ENCODE measurements at regions not wholly inside any gene's neighbourhood (a gene's known extent, or its start where the extent isn't known, plus 50 kb on each side); places are given as distances from the start of the nearest gene placed in this dataset.
"Not testable (repeated sequence)": the region's sequence is repeated elsewhere in the genome, so short reads cannot be mapped to it uniquely, and the experiment has no call there.

GRCh38 chr3:104266219-104266618 is 1100.5 kb upstream of the ALCAM start:
- DNase-seq (ENCODE audit: low read depth), result not testable (repeated sequence)

- no peak for DNase-seq (ENCODE audit: low read depth)
Measured at GRCh38 chr3:104269771-104270170, 1096.9 kb upstream of the ALCAM start.

- DNase-seq (ENCODE audit: low read depth), result no peak
Measured at GRCh38 chr3:104273046-104273649, 1093.6 kb upstream of the ALCAM start.

- no peak for DNase-seq (ENCODE audit: low read depth)
Measured at GRCh38 chr3:104275199-104275598, 1091.5 kb upstream of the ALCAM start.

- no peak for DNase-seq (ENCODE audit: low read depth)
Measured at GRCh38 chr3:104279617-104280016, 1087.1 kb upstream of the ALCAM start.

- no peak for DNase-seq (ENCODE audit: low read depth)
Measured at GRCh38 chr3:104281713-104282112, 1085.0 kb upstream of the ALCAM start.

- no peak for DNase-seq (ENCODE audit: low read depth)
Measured at GRCh38 chr3:104286645-104287044, 1080.1 kb upstream of the ALCAM start.

- no peak for DNase-seq (ENCODE audit: low read depth)
Measured at GRCh38 chr3:104291437-104291851, 1075.3 kb upstream of the ALCAM start.

GRCh38 chr3:104291878-104292277 is 1074.8 kb upstream of the ALCAM start:
- no peak for DNase-seq (ENCODE audit: low read depth)

- DNase-seq (ENCODE audit: low read depth), result no peak
Measured at GRCh38 chr3:104297617-104298016, 1069.1 kb upstream of the ALCAM start.

- DNase-seq (ENCODE audit: low read depth), result no peak
Measured at GRCh38 chr3:104298662-104299061, 1068.0 kb upstream of the ALCAM start.

- DNase-seq (ENCODE audit: low read depth), result no peak
Measured at GRCh38 chr3:104316118-104316517, 1050.6 kb upstream of the ALCAM start.

- no peak for DNase-seq (ENCODE audit: low read depth)
Measured at GRCh38 chr3:104323226-104323625, 1043.5 kb upstream of the ALCAM start.

GRCh38 chr3:104347291-104347690 is 1019.4 kb upstream of the ALCAM start:
- DNase-seq (ENCODE audit: low read depth), result no peak

- DNase-seq (ENCODE audit: low read depth), result no peak
Measured at GRCh38 chr3:104349836-104350235, 1016.9 kb upstream of the ALCAM start.

- no peak for DNase-seq (ENCODE audit: low read depth)
Measured at GRCh38 chr3:104353951-104354350, 1012.8 kb upstream of the ALCAM start.

GRCh38 chr3:104359546-104359945 is 1007.2 kb upstream of the ALCAM start:
- no peak for DNase-seq (ENCODE audit: low read depth)

GRCh38 chr3:104360038-104360437 is 1006.7 kb upstream of the ALCAM start:
- no peak for DNase-seq (ENCODE audit: low read depth)

GRCh38 chr3:104361748-104362147 is 1005.0 kb upstream of the ALCAM start:
- not testable (repeated sequence) for DNase-seq (ENCODE audit: low read depth)

- no peak for DNase-seq (ENCODE audit: low read depth)
Measured at GRCh38 chr3:104362319-104362718, 1004.4 kb upstream of the ALCAM start.

- no peak for DNase-seq (ENCODE audit: low read depth)
Measured at GRCh38 chr3:104367000-104367399, 999.7 kb upstream of the ALCAM start.

GRCh38 chr3:104368760-104369159 is 997.9 kb upstream of the ALCAM start:
- no peak for DNase-seq (ENCODE audit: low read depth)

- no peak for DNase-seq (ENCODE audit: low read depth)
Measured at GRCh38 chr3:104385421-104385820, 981.3 kb upstream of the ALCAM start.

- no peak for DNase-seq (ENCODE audit: low read depth)
Measured at GRCh38 chr3:104388619-104389018, 978.1 kb upstream of the ALCAM start.

- DNase-seq (ENCODE audit: low read depth), result no peak
Measured at GRCh38 chr3:104392327-104392726, 974.4 kb upstream of the ALCAM start.
